IPS DF 4.7 (cell line): ENCODE measurements at regions not wholly inside any gene's neighbourhood (a gene's known extent, or its start where the extent isn't known, plus 50 kb on each side); places are given as distances from the start of the nearest gene placed in this dataset.
"Not testable (repeated sequence)": the region's sequence is repeated elsewhere in the genome, so short reads cannot be mapped to it uniquely, and the experiment has no call there.

ENCODE experiments used
- DNase-seq: peaks from one replicate; pipeline ENCODE4 v3.0.0-alpha.2; 2013; ENCODE audit warnings: low spot score; ENCODE audit errors: extremely low read depth

- no peak for DNase-seq
These were observed 80.2 kb downstream of the TMEM47 start for GRCh38 chrX:34576864-34577263.

GRCh38 chrX:34565981-34566380 is 91.1 kb downstream of the TMEM47 start:
- no peak for DNase-seq

- DNase-seq = no peak
These were observed 93.3 kb downstream of the TMEM47 start for GRCh38 chrX:34563804-34564203.

- DNase-seq = no peak
These were observed 94.0 kb downstream of the TMEM47 start for GRCh38 chrX:34563061-34563460.

- DNase-seq = no peak
These were observed 95.1 kb downstream of the TMEM47 start for GRCh38 chrX:34562006-34562405.

GRCh38 chrX:34560180-34560579 is 96.9 kb downstream of the TMEM47 start:
- DNase-seq = no peak

- DNase-seq = no peak
These were observed 97.8 kb downstream of the TMEM47 start for GRCh38 chrX:34559325-34559724.

- DNase-seq = peak; percentile 58
These were observed 99.4 kb downstream of the TMEM47 start for GRCh38 chrX:34557733-34558132.

- no peak for DNase-seq
These were observed 101.6 kb downstream of the TMEM47 start for GRCh38 chrX:34555481-34555880.

- no peak for DNase-seq
These were observed 110.7 kb downstream of the TMEM47 start for GRCh38 chrX:34546366-34546765.

GRCh38 chrX:34528081-34528480 is 129.0 kb downstream of the TMEM47 start:
- no peak for DNase-seq

GRCh38 chrX:34521563-34521962 is 135.5 kb downstream of the TMEM47 start:
- DNase-seq = peak; percentile 16

- no peak for DNase-seq
These were observed 147.7 kb downstream of the TMEM47 start for GRCh38 chrX:34509394-34509793.

GRCh38 chrX:34503119-34503518 is 154.0 kb downstream of the TMEM47 start:
- no peak for DNase-seq

- no peak for DNase-seq
These were observed 164.0 kb downstream of the TMEM47 start for GRCh38 chrX:34493086-34493485.

GRCh38 chrX:34491126-34491525 is 166.0 kb downstream of the TMEM47 start:
- no peak for DNase-seq

GRCh38 chrX:34487364-34487763 is 169.7 kb downstream of the TMEM47 start:
- DNase-seq = no peak

- no peak for DNase-seq
These were observed 173.1 kb downstream of the TMEM47 start for GRCh38 chrX:34483980-34484379.

GRCh38 chrX:34470507-34470906 is 186.6 kb downstream of the TMEM47 start:
- no peak for DNase-seq

- DNase-seq = no peak
These were observed 189.6 kb downstream of the TMEM47 start for GRCh38 chrX:34467437-34467836.

GRCh38 chrX:34463220-34463619 is 193.9 kb downstream of the TMEM47 start:
- DNase-seq = not testable (repeated sequence)

- DNase-seq = not testable (repeated sequence)
These were observed 199.2 kb downstream of the TMEM47 start for GRCh38 chrX:34457850-34458249.

GRCh38 chrX:34437586-34437985 is 219.5 kb downstream of the TMEM47 start:
- no peak for DNase-seq

GRCh38 chrX:34426334-34426733 is 230.8 kb downstream of the TMEM47 start:
- DNase-seq = no peak
